HG02870 (cell line): ENCODE measurements at regions not wholly inside any gene's neighbourhood (a gene's known extent, or its start where the extent isn't known, plus 50 kb on each side); places are given as distances from the start of the nearest gene placed in this dataset.
"Not testable (repeated sequence)": the region's sequence is repeated elsewhere in the genome, so short reads cannot be mapped to it uniquely, and the experiment has no call there.

Experiments
- ATAC-seq: cut with Tn5 transposase; IDR thresholded peaks from one replicate; pipeline ENCODE4 v1.9.1; 2021; ENCODE audit warnings: mild to moderate bottlenecking, moderate library complexity; ENCODE audit not compliant: unreplicated experiment

GRCh38 chr6:133099573-133099972, 141.6 kb upstream of the EYA4 start:
- no peak for ATAC-seq

DNA sequence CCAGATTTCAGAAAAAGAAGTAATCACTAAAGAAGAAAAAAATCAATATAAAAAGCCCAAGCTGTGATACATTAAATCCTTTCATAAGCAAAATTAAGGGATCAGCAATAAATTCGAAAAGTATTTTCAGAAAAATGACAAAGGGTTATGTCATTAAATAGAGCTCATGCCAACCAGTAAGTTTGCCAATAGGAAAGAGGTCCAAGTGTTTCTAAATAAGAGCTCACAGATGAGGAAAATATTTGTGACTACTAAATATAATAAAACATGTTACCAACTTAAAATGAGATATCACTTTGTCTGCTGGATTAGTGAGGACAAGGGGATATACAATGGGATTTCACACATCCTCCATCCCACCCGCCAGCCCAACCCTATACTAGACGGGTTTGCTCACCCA, 140.3 kb upstream of the EYA4 start:
- ATAC-seq, result no peak

- no peak for ATAC-seq
Measured at GRCh38 chr6:133101790-133102189, 139.4 kb upstream of the EYA4 start.

- no peak for ATAC-seq
Measured at GRCh38 chr6:133106934-133107333, 134.2 kb upstream of the EYA4 start.

GRCh38 chr6:133108419-133108818, 132.7 kb upstream of the EYA4 start:
- no peak for ATAC-seq

GRCh38 chr6:133114973-133115372, 126.2 kb upstream of the EYA4 start:
- no peak for ATAC-seq

GRCh38 chr6:133115946-133116345, 125.2 kb upstream of the EYA4 start:
- ATAC-seq, result no peak

- ATAC-seq, result no peak
Measured at GRCh38 chr6:133128191-133128590, 113.0 kb upstream of the EYA4 start.

DNA sequence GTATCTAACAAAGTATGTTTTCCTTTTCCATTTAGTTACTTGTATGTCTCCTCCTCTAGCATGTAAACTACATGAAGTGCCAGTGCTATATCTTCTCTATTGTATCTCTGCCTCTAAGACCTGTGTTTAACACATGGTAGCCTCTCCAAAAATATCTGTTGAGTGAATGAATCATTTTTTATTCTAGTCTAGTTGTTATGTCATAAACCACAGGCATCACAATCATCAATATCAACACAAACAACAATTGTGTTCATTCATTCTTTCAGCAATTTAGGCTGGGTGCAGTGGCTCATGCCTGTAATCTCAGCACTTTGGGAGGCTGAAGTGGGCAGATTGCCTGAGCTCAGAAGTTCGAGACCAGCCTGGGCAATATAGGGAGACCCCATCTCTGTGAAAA, 111.6 kb upstream of the EYA4 start:
- ATAC-seq, result no peak

GRCh38 chr6:133130863-133131262, 110.3 kb upstream of the EYA4 start:
- ATAC-seq, result no peak

- ATAC-seq, result no peak
Measured at GRCh38 chr6:133131621-133132465, 109.3 kb upstream of the EYA4 start.

DNA sequence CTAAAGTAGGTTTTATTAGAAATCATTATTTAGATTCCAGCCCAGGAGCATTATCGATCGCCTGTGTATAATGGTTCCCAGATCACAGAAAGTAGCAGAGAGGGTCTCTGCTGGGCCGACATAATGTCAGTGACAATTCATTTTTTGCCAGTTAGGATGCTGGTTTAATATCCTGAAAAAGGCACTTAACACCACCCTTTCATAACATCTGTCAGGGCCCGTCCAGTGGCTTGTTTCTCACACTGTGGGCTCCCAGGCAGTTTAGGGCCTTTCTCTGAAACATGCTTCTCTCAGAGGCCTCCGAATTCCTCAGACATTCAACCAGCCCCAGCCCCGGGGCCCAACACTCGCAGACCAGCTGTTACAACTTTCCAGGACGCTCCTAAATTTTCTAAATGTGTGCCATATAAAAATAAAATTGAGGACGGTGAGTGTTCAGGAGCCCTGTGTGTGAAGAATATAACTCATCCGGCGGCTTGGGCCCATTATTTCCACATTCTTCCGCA, 108.6 kb upstream of the EYA4 start:
- no peak for ATAC-seq

- no peak for ATAC-seq
Measured at GRCh38 chr6:133136177-133136880, 104.8 kb upstream of the EYA4 start.

GRCh38 chr6:133147470-133148184, 93.5 kb upstream of the EYA4 start:
- not testable (repeated sequence) for ATAC-seq

- no peak for ATAC-seq
Measured at GRCh38 chr6:133156689-133157088, 84.5 kb upstream of the EYA4 start.

DNA sequence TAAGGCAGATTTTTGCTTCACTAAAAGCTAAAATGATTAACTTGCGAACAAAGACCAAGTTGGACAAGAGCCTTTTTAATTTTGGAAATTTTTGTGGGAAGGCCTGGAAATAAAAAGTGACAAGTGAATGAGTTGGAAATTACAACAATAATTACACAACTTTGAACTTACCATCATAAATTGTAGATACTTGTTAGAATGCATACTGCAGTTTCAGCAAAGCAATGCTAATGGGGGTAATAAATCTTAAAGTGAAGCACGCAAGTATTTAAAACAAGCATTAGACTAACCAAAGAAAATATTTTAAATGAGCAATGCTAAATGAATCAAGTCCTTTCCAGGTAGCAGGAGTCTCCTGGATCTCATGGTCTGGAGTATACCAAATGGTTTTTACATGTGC, 83.2 kb upstream of the EYA4 start:
- ATAC-seq, result no peak

DNA sequence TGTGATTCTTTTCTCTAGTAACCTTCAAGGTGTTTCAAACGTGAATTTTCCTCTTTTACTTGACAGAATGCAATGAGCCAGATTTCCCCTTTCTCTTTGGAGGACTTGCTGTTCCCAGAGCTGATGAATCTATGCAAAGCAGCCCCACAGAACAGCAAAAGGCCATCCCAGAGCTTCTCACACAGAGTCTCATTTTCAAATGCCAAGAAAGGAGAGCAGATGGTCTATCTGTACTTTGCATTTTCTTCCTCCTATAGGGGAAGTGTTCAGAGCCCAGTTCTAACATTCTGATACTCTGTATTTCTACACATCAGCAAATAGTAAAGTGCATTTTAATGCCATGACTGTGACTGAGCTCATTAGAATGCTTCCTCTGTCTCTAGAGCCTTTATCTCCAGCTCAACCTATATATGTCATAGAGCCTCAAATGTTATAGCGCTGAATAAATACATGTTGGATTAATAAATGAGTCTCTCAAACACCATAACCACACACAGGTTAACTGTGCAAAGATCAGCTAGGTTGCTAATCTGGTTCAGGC, 81.8 kb upstream of the EYA4 start:
- no peak for ATAC-seq

DNA sequence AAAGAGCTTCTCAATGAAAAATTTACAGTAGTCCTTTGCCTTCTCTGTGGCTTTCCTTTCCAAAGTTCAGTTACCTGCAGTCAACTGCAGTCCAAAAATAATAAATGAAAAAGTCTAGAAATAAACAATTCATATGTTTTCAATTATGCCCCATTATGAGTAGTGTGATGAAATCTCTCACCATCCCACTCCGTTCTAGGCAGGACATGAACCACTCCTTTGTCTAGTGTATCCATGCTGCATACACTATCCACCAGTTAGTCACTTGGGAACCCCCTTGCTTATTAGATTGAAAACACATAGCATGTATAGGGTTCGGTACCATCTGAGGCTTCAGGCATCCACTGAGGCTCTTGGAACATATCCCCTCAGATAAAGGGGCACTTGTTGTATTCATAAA, 80.6 kb upstream of the EYA4 start:
- no peak for ATAC-seq

- ATAC-seq, result no peak
Measured at GRCh38 chr6:133165235-133165634, 75.9 kb upstream of the EYA4 start.

GRCh38 chr6:133166766-133167165, 74.4 kb upstream of the EYA4 start:
- ATAC-seq, result no peak

- no peak for ATAC-seq
Measured at GRCh38 chr6:133169901-133170300, 71.3 kb upstream of the EYA4 start.
